ENCODE measurements at regions not wholly inside any gene's neighbourhood (a gene's known extent, or its start where the extent isn't known, plus 50 kb on each side); places are given as distances from the start of the nearest gene placed in this dataset.

DNA sequence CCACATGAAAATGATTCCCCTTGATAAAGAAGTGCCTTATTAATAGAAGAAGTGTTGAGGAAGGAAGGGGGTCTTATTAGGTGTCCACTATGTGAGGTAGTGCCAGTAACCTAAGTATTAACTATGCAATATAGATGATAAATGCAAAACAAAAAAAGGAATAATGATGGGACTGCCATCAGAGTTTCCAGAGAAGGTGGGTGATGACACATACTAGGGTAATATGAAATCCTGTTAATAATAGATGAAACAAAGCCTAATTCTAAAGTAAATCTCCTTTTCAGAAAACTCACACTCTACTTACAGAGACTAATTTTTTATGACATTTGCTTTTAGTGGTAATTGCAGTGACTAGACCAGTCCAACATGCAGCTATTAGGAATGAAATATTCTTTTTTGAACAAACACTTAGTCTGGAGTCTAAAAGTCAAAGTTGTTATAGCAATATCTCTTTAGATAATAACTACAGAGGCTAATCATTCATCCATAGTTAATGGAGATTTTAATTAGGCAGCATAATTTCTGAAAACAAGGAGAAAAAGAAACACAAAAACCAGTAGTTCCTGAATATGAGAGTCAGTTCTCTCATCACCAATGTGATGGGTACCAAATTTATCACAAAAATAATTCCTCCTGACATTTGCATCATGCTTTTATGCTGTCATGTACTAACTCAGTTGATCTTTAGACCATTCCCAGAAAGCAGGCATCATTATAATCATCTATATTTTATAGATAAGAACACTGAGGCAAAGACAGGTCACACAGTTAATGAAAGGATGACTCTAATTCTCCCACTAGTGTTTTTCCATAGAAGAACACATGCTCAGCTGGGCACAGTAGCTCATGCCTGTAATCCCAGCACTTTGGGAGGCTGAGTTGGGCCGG lies 208.8 kb upstream of the ARG1 start:
- no peak overlapping the region for H3K4me3 Mint-ChIP-seq
- H3K27me3 Mint-ChIP-seq (ENCODE audit: low read depth): no peaks in the 10 kb centered on the region
- no peak for DNase-seq (ENCODE audit: low spot score in 2 of 2, unreplicated experiment in 2 of 2)
- H3K9me3 Mint-ChIP-seq: peaks cover 6% of the 10 kb centered on the region
- H3K4me1 Mint-ChIP-seq: peaks cover 24% of the 10 kb centered on the region
- TF ChIP-seq, protein P1, sequence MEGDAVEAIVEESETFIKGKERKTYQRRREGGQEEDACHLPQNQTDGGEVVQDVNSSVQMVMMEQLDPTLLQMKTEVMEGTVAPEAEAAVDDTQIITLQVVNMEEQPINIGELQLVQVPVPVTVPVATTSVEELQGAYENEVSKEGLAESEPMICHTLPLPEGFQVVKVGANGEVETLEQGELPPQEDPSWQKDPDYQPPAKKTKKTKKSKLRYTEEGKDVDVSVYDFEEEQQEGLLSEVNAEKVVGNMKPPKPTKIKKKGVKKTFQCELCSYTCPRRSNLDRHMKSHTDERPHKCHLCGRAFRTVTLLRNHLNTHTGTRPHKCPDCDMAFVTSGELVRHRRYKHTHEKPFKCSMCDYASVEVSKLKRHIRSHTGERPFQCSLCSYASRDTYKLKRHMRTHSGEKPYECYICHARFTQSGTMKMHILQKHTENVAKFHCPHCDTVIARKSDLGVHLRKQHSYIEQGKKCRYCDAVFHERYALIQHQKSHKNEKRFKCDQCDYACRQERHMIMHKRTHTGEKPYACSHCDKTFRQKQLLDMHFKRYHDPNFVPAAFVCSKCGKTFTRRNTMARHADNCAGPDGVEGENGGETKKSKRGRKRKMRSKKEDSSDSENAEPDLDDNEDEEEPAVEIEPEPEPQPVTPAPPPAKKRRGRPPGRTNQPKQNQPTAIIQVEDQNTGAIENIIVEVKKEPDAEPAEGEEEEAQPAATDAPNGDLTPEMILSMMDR (IDR thresholded peaks at IDR 0.05; ENCODE audit: unreplicated experiment): no peak
- peaks cover 4% of the 10 kb centered on the region for H3K36me3 Mint-ChIP-seq
- H3K27ac Mint-ChIP-seq: no peak overlapping the region

DNA sequence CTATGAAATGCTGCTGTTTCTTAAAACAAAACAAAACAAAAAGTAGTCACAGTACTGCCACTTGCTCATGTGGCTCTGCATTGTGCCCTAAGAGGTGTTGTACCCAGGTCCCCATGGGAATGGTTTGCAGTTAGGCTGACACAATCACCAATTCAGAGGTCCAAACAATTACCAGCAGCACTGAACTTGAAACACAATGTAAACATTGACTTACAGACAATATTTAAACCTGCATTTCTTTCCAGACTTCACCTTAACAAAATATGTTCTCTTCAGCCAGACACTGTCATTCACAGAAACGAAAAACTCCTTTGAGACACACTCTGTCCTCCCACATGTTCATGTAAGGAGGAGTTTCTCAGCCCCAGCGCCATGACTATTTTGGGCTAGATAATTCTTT lies 206.8 kb upstream of the ARG1 start:
- DNase-seq (ENCODE audit: low spot score in 2 of 2, unreplicated experiment in 2 of 2): no peak
- Mint-ChIP-seq H3K4me3 (no peak overlapping the region), H3K9me3 (peaks cover 8% of the 10 kb centered on the region), H3K27me3 (ENCODE audit: low read depth) (no peaks in the 10 kb centered on the region), H3K36me3 (peaks cover 2% of the 10 kb centered on the region), H3K27ac (no peak overlapping the region), H3K4me1 (peaks cover 24% of the 10 kb centered on the region)
- TF ChIP-seq, protein P1 (IDR thresholded peaks at IDR 0.05; ENCODE audit: unreplicated experiment): no peak

DNA sequence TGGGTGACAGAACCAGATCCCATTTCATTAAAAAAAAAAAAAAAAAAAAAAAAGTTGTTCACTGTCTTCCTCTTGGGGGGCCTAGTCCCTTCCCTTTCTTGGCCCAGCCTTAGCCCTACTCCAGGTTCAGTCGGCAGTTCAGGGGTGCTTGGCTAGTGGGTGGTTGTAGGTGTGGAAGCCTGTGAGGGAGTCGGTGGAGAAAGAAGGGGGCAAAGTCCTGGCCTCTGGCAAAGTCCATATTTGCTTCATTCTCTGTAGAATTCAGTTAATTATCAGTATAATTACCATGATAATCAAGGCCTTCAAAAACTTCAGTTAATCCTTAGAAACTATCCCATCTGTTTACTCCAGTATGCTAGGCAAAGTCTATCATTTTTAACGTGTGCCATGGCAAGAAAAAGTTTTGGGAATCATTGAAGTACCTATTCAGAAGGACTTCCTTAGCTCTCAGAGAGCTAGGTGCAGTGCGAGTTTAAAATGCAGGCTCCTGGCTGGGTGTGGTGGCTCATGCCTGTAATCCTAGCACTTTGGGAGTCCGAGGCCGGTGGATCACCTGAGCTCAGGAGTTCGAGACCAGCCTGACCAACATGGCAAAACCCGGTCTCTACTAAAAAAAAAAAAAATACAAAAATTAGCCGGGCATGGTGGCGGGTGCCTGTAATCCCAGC lies 205.7 kb upstream of the ARG1 start:
- Mint-ChIP-seq H3K36me3 (peaks cover 2% of the 10 kb centered on the region), H3K27ac (no peak overlapping the region), H3K27me3 (ENCODE audit: low read depth) (no peaks in the 10 kb centered on the region), H3K4me1 (peaks cover 24% of the 10 kb centered on the region), H3K9me3 (peaks cover 8% of the 10 kb centered on the region), H3K4me3 (no peak overlapping the region)
- TF ChIP-seq, protein P1 (IDR thresholded peaks at IDR 0.05; ENCODE audit: unreplicated experiment): no peak
- DNase-seq (ENCODE audit: low spot score in 2 of 2, unreplicated experiment in 2 of 2): no peak

DNA sequence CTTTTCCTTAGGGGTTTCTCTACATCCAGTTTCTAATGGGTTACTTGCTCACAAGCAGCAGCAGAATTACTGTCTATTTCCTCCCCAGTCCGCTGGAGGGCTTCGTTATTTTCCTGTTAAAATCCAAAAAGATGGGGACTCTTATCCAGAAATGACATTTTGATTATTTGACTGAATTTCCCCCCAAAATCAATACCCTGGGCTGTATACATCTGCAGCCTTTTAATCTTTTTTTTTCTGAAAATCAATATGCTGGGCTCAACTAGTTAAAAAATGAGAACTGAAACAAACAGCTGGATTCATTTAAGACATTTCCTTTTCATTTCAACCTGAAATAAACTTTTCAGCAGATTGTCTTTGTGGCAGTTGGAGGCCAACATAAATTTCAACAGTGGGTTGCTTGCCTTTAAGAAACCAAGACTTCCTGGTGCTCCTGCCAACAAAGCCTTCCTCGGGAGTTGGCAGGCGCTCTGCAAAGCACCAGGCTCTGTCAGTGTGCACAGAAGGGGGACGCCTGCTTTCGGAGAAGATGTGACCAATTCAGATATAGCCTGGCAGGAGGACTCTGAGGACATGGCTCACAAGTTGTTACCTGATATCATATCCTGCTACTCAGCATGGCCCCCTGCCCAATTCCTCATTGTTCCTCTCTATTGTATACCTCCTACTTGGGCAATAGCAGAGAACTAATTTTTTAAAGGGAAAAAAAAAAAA lies 204.7 kb upstream of the ARG1 start:
- Mint-ChIP-seq H3K36me3 (peaks cover 2% of the 10 kb centered on the region), H3K27ac (no peak overlapping the region), H3K4me1 (peaks cover 22% of the 10 kb centered on the region), H3K27me3 (ENCODE audit: low read depth) (no peaks in the 10 kb centered on the region), H3K9me3 (peaks cover 8% of the 10 kb centered on the region), H3K4me3 (no peak overlapping the region)
- DNase-seq (ENCODE audit: low spot score in 2 of 2, unreplicated experiment in 2 of 2): no peak
- TF ChIP-seq, protein P1 (IDR thresholded peaks at IDR 0.05; ENCODE audit: unreplicated experiment): no peak

DNA sequence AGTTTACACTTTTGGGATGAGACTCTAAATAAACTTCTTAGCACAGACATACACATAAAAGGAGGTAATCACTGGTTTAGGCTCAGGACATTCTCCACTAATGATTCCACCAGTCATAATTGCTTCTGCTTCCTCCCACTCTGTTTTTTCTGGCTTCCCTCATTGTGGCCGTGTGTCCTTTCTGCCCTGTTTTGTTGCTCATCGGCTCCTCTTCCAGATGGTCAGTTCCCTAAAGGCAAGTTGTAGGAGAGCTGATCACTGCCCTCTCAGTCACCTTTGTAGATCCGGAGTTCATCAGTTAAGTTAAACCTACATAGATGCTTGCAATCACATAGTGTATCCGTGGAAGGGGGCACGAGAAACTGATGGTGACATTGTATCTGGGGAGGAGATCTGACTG lies 200.5 kb upstream of the ARG1 start:
- Mint-ChIP-seq H3K4me1 (no peaks in the 10 kb centered on the region), H3K9me3 (peaks cover 8% of the 10 kb centered on the region), H3K4me3 (no peak overlapping the region), H3K27ac (no peak overlapping the region), H3K36me3 (peaks cover 2% of the 10 kb centered on the region), H3K27me3 (ENCODE audit: low read depth) (no peaks in the 10 kb centered on the region)
- DNase-seq (ENCODE audit: low spot score in 2 of 2, unreplicated experiment in 2 of 2): no peak
- TF ChIP-seq, protein P1 (IDR thresholded peaks at IDR 0.05; ENCODE audit: unreplicated experiment): no peak
